ENCODE measurements at regions not wholly inside any gene's neighbourhood (a gene's known extent, or its start where the extent isn't known, plus 50 kb on each side); places are given as distances from the start of the nearest gene placed in this dataset.

- no peak for TF ChIP-seq POLR2AphosphoS5 (IDR thresholded peaks at IDR 0.05)
- TF ChIP-seq CTCF (IDR thresholded peaks at IDR 0.05): no peak
Measured at GRCh38 chr13:83738407-83738806, 143.9 kb downstream of the SLITRK1 start.

Data from sigmoid colon (tissue), 4 donors.